NCI-H2171 (cell line): ENCODE measurements at regions not wholly inside any gene's neighbourhood (a gene's known extent, or its start where the extent isn't known, plus 50 kb on each side); places are given as distances from the start of the nearest gene placed in this dataset.

Experiments used
- DNase-seq: peaks from one replicate; lab custom pipeline; 2025; lab: John Stamatoyannopoulos, UW

GRCh38 chr18:32542221-32542798, 71.6 kb upstream of the GAREM1 start:
- no peak for DNase-seq

- no peak for DNase-seq
These were observed 60.4 kb upstream of the GAREM1 start for GRCh38 chr18:32530947-32531651.

- no peak for DNase-seq
These were observed 59.2 kb upstream of the GAREM1 start for GRCh38 chr18:32529722-32530420.

- DNase-seq: no peak
These were observed 50.1 kb upstream of the GAREM1 start for GRCh38 chr18:32520771-32521170.
